SIG-M5 treated with dmso at 0.1 percent for 504 hours (cell line): ENCODE measurements at regions not wholly inside any gene's neighbourhood (a gene's known extent, or its start where the extent isn't known, plus 50 kb on each side); places are given as distances from the start of the nearest gene placed in this dataset.

Source experiments
- DNase-seq: peaks from one replicate; lab custom pipeline; 2025; ENCODE audit not compliant: unreplicated experiment; lab: John Stamatoyannopoulos, UW

GRCh38 chr2:21427606-21428005 lies 303.8 kb downstream of the TDRD15 start:
- DNase-seq: no peak

- no peak for DNase-seq
These were observed 305.0 kb downstream of the TDRD15 start for GRCh38 chr2:21428754-21429153.

GRCh38 chr2:21429747-21430146 lies 306.0 kb downstream of the TDRD15 start:
- no peak for DNase-seq

GRCh38 chr2:21431078-21431477 lies 307.3 kb downstream of the TDRD15 start:
- DNase-seq: no peak

- DNase-seq: no peak
These were observed 315.2 kb downstream of the TDRD15 start for GRCh38 chr2:21438949-21439348.

GRCh38 chr2:21441442-21441841 lies 317.7 kb downstream of the TDRD15 start:
- DNase-seq: no peak

- no peak for DNase-seq
These were observed 319.8 kb downstream of the TDRD15 start for GRCh38 chr2:21443494-21444105.

GRCh38 chr2:21449881-21450280 lies 326.1 kb downstream of the TDRD15 start:
- no peak for DNase-seq

GRCh38 chr2:21451403-21451802 lies 327.6 kb downstream of the TDRD15 start:
- no peak for DNase-seq

- no peak for DNase-seq
These were observed 328.5 kb downstream of the TDRD15 start for GRCh38 chr2:21452263-21452662.

GRCh38 chr2:21452678-21453077 lies 328.9 kb downstream of the TDRD15 start:
- DNase-seq: no peak

GRCh38 chr2:21453723-21454450 lies 330.1 kb downstream of the TDRD15 start:
- no peak for DNase-seq

GRCh38 chr2:21454839-21455238 lies 331.1 kb downstream of the TDRD15 start:
- DNase-seq: no peak

GRCh38 chr2:21461754-21462240 lies 338.0 kb downstream of the TDRD15 start:
- DNase-seq: no peak

- no peak for DNase-seq
These were observed 342.7 kb downstream of the TDRD15 start for GRCh38 chr2:21466341-21466927.

GRCh38 chr2:21467280-21467818 lies 343.6 kb downstream of the TDRD15 start:
- DNase-seq: no peak

- no peak for DNase-seq
These were observed 344.1 kb downstream of the TDRD15 start for GRCh38 chr2:21467910-21468309.

- no peak for DNase-seq
These were observed 344.9 kb downstream of the TDRD15 start for GRCh38 chr2:21468624-21469023.

- DNase-seq: no peak
These were observed 345.4 kb downstream of the TDRD15 start for GRCh38 chr2:21469158-21469557.

GRCh38 chr2:21469564-21469963 lies 345.8 kb downstream of the TDRD15 start:
- no peak for DNase-seq

- no peak for DNase-seq
These were observed 356.4 kb downstream of the TDRD15 start for GRCh38 chr2:21480162-21480561.

GRCh38 chr2:21484643-21485042 lies 360.9 kb downstream of the TDRD15 start:
- DNase-seq: no peak
